ENCODE measurements at regions not wholly inside any gene's neighbourhood (a gene's known extent, or its start where the extent isn't known, plus 50 kb on each side); places are given as distances from the start of the nearest gene placed in this dataset.

DNA sequence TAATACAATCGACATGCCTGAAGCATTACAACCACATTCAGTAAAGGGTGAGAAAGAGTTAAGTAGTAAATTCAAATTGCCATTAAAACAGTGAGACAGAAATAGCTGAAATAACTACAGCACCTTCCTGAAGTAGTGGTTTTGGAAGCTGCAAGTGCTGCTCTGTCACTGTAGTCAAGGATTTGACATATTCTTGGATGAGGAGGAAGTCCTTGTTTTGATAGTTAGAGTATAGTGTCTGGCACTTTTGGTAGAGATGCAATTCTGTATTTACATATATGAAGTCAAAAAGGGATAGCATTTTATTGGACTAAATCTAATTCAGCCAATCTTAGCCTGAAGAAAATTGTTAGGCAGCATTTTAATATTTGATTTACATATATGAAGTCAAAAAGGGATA is 1559.6 kb downstream of the TECRL start:
- no peak for DNase-seq

DNA sequence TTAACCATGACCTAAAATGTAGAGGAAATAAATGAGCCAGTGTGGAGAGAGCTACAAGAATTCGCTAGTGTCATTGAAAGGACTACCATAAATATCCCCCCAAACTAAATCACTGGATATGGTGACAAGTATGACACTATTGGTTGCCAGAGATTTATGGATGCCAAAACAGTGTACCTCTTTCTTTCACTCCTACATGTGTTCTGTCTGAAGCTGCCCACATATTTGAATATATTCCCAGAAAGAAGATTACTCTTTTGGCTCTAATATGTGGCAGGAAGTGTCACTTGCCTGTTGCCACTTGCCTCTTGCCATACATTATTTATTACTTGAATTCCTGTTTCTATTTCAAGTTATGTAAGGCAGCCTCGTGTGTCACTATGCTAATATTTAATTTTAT is 1573.6 kb downstream of the TECRL start:
- no peak for DNase-seq

- no peak for DNase-seq
Observed at GRCh38 chr4:62822306-62822705, 1586.9 kb downstream of the TECRL start.

DNA sequence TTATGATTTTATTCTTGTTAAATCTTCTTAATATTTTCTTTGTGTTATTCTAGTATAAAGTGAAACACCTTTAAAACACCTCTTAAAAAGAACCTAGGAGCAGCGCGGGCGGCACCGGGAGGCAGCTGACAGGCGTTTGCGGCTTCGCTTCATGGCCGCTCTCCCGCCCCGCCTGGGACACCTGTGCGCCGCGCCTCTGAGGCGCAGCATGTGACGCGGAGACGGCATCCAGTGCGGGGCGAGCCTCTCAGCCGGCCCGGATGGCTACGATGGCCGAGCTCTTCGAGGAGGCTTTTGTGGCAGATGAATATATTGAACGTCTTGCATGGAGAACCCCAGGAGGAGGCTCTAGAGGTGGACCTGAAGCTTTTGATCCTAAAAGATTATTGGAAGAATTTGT is 1592.7 kb downstream of the TECRL start:
- no peak for DNase-seq

DNA sequence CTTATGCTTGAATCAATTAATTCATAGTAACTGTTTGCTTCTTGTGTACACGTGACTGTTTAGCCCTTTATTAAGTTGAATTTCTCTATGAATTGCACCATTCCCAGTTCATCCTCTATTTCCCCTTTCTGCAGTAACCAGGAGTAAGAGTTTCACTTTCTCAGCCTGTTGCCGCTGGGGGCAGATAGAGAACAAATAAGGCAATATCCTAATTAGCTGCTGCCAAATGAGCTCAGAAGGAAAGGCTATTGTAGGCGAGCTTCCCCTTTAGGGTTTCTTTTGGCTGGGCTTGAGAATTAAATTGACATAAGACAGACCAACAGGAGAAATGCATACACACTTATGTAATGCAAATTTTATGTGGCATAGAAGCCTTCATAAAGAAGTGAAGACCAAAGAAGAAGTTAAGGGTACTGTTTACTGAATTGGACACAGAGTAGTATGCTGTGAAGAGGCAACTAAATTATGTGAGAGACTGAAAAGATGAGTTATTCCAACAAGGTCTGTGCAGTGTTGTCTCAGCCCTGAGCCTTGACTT is 1594.7 kb downstream of the TECRL start:
- DNase-seq = no peak

DNA sequence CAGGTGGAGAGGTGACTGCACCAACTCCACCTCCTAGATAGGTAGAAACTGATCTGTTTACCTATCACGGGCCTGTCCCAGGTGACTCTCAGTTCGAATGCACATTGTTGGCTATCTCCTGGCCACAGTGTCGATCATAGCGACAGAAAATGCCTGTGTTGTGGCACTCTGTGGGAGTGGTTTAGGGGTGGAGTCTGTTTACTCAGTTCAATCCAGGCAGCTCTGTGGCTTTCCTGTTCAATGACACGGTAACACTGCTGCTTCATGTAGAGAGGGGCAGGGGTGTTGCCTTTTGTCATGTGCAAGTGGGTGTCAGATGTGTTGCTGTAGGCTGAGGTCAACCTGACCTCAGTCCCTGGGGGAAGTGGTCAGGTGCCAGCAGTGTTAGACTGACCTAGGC is 1602.4 kb downstream of the TECRL start:
- no peak for DNase-seq

GRCh38 chr4:62804075-62804474 is 1603.9 kb downstream of the ADGRL3 start:
- DNase-seq = no peak

DNA sequence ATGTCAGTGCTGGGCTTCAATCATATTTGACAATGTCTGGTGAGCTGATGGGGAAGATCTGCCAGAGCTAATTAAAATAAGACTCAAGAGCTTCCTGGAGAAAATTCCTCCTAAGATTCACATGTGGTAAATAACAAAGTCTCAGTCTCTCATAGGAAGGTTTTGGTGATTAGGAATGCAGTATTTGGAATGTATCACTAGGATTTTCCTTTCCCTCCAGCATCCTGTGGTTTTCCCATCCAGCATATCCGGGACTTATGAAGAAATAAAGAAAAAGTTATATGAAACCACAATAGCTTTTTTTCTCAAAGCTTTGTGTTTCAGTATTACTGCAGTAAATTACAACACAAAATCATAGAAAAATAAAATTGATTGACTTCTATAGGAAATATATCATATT is 1597.1 kb downstream of the ADGRL3 start:
- no peak for DNase-seq

GRCh38 chr4:62791386-62791785 is 1591.3 kb downstream of the ADGRL3 start:
- DNase-seq = no peak

GRCh38 chr4:62771983-62772557 is 1571.9 kb downstream of the ADGRL3 start:
- no peak for DNase-seq

DNA sequence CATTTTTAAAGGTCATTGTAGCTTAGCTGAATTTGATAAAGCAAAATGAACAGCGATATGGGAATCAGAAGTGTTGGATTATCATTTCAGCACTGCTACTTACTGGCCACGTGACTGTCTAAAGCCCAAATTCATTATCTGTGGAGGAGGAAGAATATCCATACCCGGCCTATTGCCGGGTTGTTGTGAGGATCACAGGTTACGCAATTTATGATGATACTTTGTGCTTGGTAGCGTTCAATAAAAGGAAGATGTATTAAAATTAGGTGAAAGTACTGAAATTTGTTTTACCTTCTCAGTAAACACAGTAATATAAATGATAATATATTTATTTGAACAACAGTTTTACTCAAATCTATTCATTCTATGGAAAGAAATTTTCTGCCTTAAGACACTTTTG is 1540.2 kb downstream of the ADGRL3 start:
- DNase-seq = no peak

- no peak for DNase-seq
Observed at GRCh38 chr4:62717154-62717553, 1517.0 kb downstream of the ADGRL3 start.

DNA sequence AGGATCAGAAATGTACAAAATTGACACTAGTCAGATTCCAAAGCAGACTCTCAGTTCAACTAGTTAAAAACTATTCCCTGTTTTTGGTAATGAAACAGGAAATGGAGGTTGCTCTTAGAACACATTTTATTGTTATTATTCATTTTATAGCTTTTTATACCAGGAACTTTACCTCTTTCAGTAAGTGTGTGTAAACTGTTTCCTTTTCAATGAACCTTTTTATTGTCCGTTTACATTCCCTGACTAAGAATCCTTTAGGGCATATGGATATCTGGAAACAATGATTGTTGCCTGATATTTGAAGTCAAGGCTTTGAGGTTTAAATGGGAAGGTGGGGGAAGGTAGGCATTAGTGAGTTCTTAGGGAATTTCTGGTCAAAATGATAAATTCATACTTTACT is 1511.4 kb downstream of the ADGRL3 start:
- no peak for DNase-seq

- peak in 1 of 2 donors; percentile 9 for DNase-seq
Observed at GRCh38 chr4:62709618-62710252, 1509.6 kb downstream of the ADGRL3 start.

GRCh38 chr4:62706423-62706822 is 1506.3 kb downstream of the ADGRL3 start:
- no peak for DNase-seq

GRCh38 chr4:62683799-62684566 is 1483.9 kb downstream of the ADGRL3 start:
- DNase-seq = no peak

DNA sequence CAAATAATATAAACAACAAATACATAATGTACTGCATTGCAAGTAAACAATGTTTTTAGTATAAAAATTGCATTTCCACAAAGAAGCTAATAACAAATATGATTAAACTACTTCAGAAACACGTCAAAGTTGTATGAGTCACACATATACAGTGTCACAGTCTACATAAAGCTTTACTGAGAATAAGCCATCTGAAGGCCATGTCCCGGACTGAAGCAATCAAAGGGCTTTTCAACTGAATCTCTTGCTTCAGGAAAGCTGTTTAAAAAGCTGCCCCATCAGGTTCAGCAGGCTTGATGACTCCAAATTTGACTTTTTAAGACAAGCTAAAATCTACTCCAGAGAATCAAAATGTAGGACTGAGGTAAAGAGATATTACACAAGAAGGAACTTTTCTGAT is 1476.8 kb downstream of the ADGRL3 start:
- DNase-seq = no peak

DNA sequence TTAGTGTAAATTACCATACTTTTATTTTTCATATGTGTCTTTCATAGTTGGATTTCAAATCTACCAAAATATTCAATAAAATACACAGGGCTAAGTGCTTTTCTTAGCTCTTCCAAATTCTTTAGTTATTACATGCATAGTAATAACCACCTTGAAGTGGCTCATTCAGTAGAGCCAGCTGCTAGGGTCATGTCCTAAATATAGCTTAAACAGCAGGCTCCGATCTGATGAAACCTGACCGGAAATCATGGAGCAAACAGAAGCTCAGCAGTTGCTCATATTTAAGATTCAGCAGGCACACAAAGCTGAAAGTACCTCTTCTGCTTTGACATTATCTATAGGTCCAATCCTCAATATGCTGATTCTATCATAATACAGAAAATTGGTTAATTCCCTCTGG is 1470.4 kb downstream of the ADGRL3 start:
- DNase-seq = no peak

DNA sequence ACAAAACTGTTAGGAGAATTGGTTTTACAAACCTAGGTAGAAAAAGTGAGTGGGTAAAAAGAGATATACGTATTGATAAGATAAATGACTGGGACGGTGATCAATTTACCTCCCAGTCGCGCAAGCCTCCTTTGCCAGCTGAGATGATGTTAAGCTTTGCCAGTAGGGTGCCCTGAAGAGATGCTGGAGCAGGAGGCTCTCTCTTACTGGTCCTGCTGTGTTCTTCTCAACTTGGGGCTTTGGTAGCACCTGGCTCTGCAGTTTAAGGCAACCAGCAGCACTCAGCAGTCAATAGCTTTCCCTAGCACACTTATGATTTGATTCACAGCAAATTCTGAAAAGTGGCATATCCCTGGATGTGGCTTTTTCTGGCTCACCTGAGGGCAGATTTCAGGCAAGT is 1461.7 kb downstream of the ADGRL3 start:
- no peak for DNase-seq

GRCh38 chr4:62656006-62656405 is 1455.9 kb downstream of the ADGRL3 start:
- no peak for DNase-seq

DNA sequence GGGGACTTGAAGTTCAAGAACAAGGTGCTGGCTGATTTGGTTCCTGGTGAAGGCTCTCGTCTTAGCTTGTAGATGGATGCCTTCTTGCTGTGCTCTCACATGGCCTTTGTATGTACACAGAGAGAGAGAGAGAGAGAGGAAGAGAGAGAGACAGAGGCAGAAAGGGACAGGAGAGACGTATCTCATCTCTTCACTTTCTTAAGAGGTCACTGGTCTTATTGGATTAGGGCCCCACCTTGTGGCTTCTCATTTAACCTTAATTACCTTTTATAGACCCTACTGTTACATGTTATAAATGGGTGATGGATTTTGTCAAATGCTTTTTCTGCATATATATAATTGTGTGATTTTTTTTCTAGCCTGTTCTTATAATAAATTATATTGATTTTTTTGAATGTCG is 1444.2 kb downstream of the ADGRL3 start:
- no peak for DNase-seq

DNA sequence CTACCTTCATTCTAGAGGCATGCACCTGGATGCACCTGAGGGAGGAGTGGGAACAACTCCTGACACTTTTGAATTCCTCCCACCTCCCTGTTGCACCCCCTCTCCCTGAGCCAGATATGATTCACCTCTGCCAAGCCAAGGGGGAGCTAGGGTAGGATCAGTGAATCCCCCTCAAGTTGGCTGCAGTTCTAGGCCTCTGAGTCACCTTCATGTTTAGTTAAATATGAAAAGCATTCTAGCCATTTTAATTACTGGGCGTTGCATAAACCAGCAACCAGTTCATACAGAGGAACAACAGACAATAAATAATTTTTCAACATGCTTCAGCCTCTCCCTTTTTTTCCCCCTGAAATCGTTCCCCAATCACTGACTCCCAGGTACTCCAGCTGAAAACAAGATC is 1440.2 kb downstream of the ADGRL3 start:
- DNase-seq = no peak

GRCh38 chr4:62627671-62628070 is 1427.5 kb downstream of the ADGRL3 start:
- no peak for DNase-seq

DNA sequence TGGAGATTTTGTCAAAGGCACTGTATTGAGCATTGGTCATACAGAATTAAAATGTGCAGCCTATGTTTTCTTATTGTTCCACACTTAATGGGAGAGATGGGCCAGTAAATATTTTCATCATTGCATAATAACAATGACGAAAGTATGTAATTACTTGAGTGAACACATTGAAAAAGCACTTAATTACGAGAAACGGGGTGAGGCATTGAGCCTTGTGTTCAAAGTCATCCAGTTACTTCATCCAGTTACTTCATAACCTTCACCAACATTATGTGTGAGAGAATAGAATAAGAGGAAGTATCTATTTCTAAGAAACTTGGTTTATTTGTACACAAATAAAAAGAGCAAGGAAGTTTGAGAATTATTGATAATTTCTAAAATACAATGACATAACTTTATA is 1427.0 kb downstream of the ADGRL3 start:
- DNase-seq = no peak
